ENCODE measurements at regions not wholly inside any gene's neighbourhood (a gene's known extent, or its start where the extent isn't known, plus 50 kb on each side); places are given as distances from the start of the nearest gene placed in this dataset.
"Not testable (repeated sequence)": the region's sequence is repeated elsewhere in the genome, so short reads cannot be mapped to it uniquely, and the experiment has no call there.

DNA sequence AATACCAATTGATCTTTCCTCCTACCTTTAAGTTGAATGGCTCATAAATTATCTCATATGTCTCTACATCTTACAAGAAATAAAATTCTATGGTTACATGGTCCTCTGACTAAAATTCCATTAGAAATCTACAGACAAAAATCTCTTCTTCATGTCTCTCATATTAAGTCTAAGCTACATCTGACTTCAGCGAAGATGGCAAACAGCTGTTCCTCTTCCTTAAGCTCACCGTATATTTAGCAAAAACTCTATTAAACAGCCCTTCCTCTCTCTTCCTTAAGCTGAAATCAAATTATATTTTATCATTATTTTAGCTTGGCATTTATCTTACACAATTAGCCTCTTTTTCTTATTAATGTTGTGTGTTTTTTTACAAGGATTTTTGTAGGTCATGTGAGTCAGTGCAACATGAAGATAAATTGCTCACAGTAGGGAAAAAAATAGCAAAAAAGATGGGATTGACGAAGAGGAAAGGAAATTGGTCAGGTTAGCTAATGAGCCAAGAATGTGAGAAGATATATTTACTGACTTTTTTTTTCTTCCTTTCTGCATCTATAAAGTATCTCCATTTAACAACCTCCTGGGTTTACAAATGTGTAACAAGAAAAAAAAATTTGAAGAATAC is 2412.8 kb downstream of the ARAP2 start:
- Histone ChIP-seq H3K27me3 (no peaks in the 10 kb centered on the region), H3K36me3 (replicated peaks in 1 of 2) (no peaks in the 10 kb centered on the region), H3K27ac (no peak overlapping the region), H3K4me3 (no peak overlapping the region), H3K4me1 (replicated peaks in 1 of 2) (no peaks in the 10 kb centered on the region), H3K9me3 (replicated peaks in 1 of 3) (no peaks in the 10 kb centered on the region)
- WGBS, 4 donors = 50 to 62% (median 54%) methylated on average over 3 of the region's 3 CpGs
- no peak for DNase-seq
- intact Hi-C loops (cut with DNase I) = no loop called here
- TF ChIP-seq, protein P1, sequence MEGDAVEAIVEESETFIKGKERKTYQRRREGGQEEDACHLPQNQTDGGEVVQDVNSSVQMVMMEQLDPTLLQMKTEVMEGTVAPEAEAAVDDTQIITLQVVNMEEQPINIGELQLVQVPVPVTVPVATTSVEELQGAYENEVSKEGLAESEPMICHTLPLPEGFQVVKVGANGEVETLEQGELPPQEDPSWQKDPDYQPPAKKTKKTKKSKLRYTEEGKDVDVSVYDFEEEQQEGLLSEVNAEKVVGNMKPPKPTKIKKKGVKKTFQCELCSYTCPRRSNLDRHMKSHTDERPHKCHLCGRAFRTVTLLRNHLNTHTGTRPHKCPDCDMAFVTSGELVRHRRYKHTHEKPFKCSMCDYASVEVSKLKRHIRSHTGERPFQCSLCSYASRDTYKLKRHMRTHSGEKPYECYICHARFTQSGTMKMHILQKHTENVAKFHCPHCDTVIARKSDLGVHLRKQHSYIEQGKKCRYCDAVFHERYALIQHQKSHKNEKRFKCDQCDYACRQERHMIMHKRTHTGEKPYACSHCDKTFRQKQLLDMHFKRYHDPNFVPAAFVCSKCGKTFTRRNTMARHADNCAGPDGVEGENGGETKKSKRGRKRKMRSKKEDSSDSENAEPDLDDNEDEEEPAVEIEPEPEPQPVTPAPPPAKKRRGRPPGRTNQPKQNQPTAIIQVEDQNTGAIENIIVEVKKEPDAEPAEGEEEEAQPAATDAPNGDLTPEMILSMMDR (IDR thresholded peaks at IDR 0.05) = no peak
- TF ChIP-seq POLR2A (IDR thresholded peaks at IDR 0.05) = no peak

DNA sequence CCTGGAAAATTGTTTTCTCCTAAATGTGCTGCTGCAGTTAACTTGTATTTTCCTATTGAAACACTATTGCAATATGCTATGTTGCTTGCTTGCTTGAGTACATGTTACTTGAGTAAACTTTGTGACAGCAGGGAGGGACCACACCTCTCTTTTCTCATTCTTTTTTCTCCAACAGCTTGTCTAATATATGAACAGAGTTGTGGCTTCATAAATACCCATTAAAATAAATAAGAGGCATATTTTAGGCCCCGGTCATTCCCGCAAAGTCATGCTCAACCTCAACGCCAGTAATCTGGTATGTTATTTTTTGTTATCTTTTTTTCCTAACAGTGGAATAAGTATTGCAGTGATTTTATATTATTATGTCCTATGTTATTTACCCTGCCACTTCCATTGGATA is 2408.6 kb downstream of the ARAP2 start:
- H3K4me3 ChIP-seq; H3K27me3 ChIP-seq; H3K9me3 ChIP-seq (replicated peaks in 1 of 3); H3K27ac ChIP-seq; DNase-seq; intact Hi-C loops (cut with DNase I); H3K36me3 ChIP-seq (replicated peaks in 1 of 2); H3K4me1 ChIP-seq (replicated peaks in 1 of 2): not testable (repeated sequence)
- WGBS, 4 donors = 82 to 89% (median 85%) methylated on average over 3 of the region's 3 CpGs

DNA sequence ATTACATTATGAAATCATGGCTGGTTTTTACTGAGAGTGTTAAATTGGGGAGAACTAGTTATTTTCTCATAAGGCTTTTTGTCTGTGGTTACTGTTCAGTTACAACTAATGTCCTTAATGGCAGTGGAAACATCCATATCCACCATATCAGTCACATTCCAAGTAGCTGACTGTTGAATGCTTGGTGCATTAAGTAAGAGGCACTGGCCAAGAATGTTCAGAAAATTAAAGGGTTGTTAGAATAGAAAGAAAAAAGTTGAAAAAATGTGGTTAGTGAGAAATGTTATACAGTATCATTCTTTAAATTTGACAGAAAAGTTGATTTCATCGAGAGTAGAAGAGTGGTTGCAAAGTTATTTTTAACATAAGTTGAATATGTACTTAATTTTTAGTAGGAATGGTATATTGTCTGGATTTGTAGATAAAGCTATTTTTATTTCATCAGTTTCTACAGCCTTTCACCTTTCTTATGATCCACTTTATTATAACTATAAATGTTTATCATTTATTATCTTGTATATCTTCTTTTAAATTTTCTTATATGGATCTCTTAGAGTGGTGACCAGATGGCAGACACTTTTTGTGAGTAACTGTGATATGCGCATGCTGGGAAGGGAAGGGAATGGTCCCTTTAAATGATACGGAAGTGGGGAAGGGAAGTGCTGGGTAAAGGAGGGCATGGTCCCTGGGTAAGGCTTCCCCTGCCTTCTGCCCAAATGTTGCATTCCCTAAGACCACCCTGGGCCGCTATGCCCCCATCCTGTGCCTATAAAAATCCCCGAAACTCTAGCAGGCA is 2407.1 kb downstream of the ARAP2 start:
- DNase-seq = no peak

DNA sequence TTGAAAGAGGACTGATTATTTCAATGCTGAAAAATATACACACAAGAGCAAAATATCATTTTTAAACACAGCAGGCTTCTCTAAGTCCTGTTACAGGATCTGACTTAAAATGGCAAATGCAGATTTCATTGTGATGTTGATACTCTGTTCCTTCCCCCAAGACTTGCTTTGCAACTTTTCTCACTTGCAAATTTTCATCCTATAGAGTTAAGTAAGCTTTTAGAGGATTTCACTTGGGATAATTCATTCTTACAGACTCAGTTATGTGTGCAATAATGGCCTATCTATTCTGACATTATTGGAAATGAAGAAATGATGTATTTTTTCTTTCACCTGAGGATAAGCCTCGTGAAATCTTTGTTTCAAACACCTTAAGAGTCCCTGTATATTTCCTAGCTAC is 2403.2 kb downstream of the ARAP2 start:
- Histone ChIP-seq H3K27me3 (no peaks in the 10 kb centered on the region), H3K4me1 (replicated peaks in 1 of 2) (no peaks in the 10 kb centered on the region), H3K36me3 (replicated peaks in 1 of 2) (no peaks in the 10 kb centered on the region), H3K27ac (no peak overlapping the region), H3K4me3 (no peak overlapping the region), H3K9me3 (replicated peaks in 1 of 3) (no peaks in the 10 kb centered on the region)
- TF ChIP-seq, protein P1 (IDR thresholded peaks at IDR 0.05) = no peak
- TF ChIP-seq POLR2A (IDR thresholded peaks at IDR 0.05) = no peak
- WGBS, 4 donors = 32 to 46% (median 38%) methylated on average over 1 of the region's 1 CpG
- intact Hi-C loops (cut with DNase I) = no loop called here
- DNase-seq = no peak

More for the DNA sequence above, 2407.1 kb downstream of the ARAP2 start:
- H3K4me1 ChIP-seq (replicated peaks in 1 of 2) = no peaks in the 10 kb centered on the region
- no peak for TF ChIP-seq POLR2A (IDR thresholded peaks at IDR 0.05)
- TF ChIP-seq, protein P1 (IDR thresholded peaks at IDR 0.05) = no peak
- no peak overlapping the region for H3K27ac ChIP-seq
- no peaks in the 10 kb centered on the region for H3K9me3 ChIP-seq (replicated peaks in 1 of 3)
- no peaks in the 10 kb centered on the region for H3K36me3 ChIP-seq (replicated peaks in 1 of 2)
- intact Hi-C loops (cut with DNase I) = no loop called here
- 76 to 82% (median 77%) methylated on average over 5 of the region's 5 CpGs for WGBS, 4 donors
- H3K4me3 ChIP-seq = no peak overlapping the region
- no peaks in the 10 kb centered on the region for H3K27me3 ChIP-seq

Data from adrenal gland (tissue), 9 donors.